ENCODE measurements at regions not wholly inside any gene's neighbourhood (a gene's known extent, or its start where the extent isn't known, plus 50 kb on each side); places are given as distances from the start of the nearest gene placed in this dataset.

DNA sequence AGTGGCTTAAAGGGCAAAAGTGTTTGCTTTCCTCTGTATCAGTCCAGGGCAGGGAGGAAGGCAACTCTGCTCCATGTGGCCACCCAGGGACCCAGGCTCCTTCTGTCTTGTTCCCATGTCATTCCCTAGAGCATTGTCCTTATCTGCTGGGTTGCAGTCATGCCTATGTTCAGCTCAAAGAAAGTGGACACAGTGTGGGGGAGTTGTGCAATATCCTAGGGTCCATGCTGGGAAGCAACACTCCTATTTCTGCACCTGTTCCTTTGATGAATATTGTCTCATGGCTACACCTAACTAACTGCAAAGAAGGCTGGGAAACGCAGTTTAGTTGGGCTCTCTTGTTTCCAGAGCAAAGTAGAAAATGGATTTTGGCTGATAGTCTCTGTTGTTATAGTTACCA lies 107.0 kb upstream of the OTUD4 start:
- Histone ChIP-seq H3K14ac (ENCODE audit: insufficient read depth, low read length) (no peak overlapping the region), H3T11ph (ENCODE audit: low read length) (no peak overlapping the region), H3K4me1 (ENCODE audit: insufficient read depth, low read length) (no peaks in the 10 kb centered on the region), H2BK5ac (ENCODE audit: insufficient read length, low read length) (no peak overlapping the region), H3K9ac (ENCODE audit: extremely low read depth, insufficient read length, low read length) (no peak overlapping the region), H3K79me2 (ENCODE audit: insufficient read depth, low read length) (no peaks in the 10 kb centered on the region), H3K79me1 (ENCODE audit: insufficient read depth, low read depth, low read length, poor library complexity, severe bottlenecking) (no peaks in the 10 kb centered on the region), H4K5ac (ENCODE audit: insufficient read length, low read depth, low read length) (no peak overlapping the region), H3K23me2 (ENCODE audit: insufficient read length, low read depth, low read length, poor library complexity, severe bottlenecking) (no peaks in the 10 kb centered on the region), H3K27ac (ENCODE audit: insufficient read length, low read depth, low read length) (no peak overlapping the region), H3K56ac (ENCODE audit: insufficient read length, low read depth, low read length) (no peak overlapping the region), H2BK15ac (ENCODE audit: low read depth, low read length) (no peak overlapping the region), H4K20me1 (ENCODE audit: control insufficient read depth, insufficient read depth, insufficient read length) (no peaks in the 10 kb centered on the region), H3K9me3 (ENCODE audit: control insufficient read depth, low read depth, low read length) (no peaks in the 10 kb centered on the region), H3K4ac (ENCODE audit: low read depth, low read length) (no peak overlapping the region), H3K18ac (ENCODE audit: insufficient read length, low read depth, low read length) (no peak overlapping the region), H3K23ac (ENCODE audit: insufficient read length, low read depth, low read length) (no peak overlapping the region), H4K8ac (replicated peaks; ENCODE audit: insufficient read length, low read depth, low read length) (no peak overlapping the region), H2AK5ac (ENCODE audit: insufficient read length, low read length) (no peak overlapping the region), H3K4me2 (ENCODE audit: insufficient read depth, insufficient read length, low read length) (no peak overlapping the region), H2BK12ac (ENCODE audit: insufficient read length, low read depth, low read length) (no peak overlapping the region), H4K91ac (ENCODE audit: insufficient read length, low read depth, low read length) (no peak overlapping the region), H2BK120ac (ENCODE audit: low read depth, low read length, poor library complexity, severe bottlenecking) (no peak overlapping the region), H2AFZ (ENCODE audit: low read length) (no peak overlapping the region), H3K27me3 (ENCODE audit: insufficient read depth, low read length) (no peaks in the 10 kb centered on the region), H2BK20ac (ENCODE audit: low read depth, low read length, poor library complexity, severe bottlenecking) (no peak overlapping the region)
- H3K4me3 Mint-ChIP-seq: no peak overlapping the region
- no peaks in the 10 kb centered on the region; a peak in 1 of 7 replicates for H3K36me3 Mint-ChIP-seq (ENCODE audit: insufficient read depth in 1 of 3, low read depth in 3 of 3)
- no CpG with 5 or more reads among the region's 1 CpG for WGBS (ENCODE audit: extremely low coverage, insufficient read length, low lambda C conversion rate)
- TF ChIP-seq, protein P1, sequence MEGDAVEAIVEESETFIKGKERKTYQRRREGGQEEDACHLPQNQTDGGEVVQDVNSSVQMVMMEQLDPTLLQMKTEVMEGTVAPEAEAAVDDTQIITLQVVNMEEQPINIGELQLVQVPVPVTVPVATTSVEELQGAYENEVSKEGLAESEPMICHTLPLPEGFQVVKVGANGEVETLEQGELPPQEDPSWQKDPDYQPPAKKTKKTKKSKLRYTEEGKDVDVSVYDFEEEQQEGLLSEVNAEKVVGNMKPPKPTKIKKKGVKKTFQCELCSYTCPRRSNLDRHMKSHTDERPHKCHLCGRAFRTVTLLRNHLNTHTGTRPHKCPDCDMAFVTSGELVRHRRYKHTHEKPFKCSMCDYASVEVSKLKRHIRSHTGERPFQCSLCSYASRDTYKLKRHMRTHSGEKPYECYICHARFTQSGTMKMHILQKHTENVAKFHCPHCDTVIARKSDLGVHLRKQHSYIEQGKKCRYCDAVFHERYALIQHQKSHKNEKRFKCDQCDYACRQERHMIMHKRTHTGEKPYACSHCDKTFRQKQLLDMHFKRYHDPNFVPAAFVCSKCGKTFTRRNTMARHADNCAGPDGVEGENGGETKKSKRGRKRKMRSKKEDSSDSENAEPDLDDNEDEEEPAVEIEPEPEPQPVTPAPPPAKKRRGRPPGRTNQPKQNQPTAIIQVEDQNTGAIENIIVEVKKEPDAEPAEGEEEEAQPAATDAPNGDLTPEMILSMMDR (conservative IDR thresholded peaks at IDR 0.05): no peak
- H3K9me3 Mint-ChIP-seq: no peaks in the 10 kb centered on the region
- no peaks in the 10 kb centered on the region for H3K27me3 Mint-ChIP-seq (ENCODE audit: low read depth)
- H3K4me1 Mint-ChIP-seq: peaks cover 4% of the 10 kb centered on the region in 2 experiments; a peak in 1 of 4 replicates
- no peak overlapping the region for H3K27ac Mint-ChIP-seq
- DNase-seq: no peak
